ENCODE measurements at regions not wholly inside any gene's neighbourhood (a gene's known extent, or its start where the extent isn't known, plus 50 kb on each side); places are given as distances from the start of the nearest gene placed in this dataset.

DNA sequence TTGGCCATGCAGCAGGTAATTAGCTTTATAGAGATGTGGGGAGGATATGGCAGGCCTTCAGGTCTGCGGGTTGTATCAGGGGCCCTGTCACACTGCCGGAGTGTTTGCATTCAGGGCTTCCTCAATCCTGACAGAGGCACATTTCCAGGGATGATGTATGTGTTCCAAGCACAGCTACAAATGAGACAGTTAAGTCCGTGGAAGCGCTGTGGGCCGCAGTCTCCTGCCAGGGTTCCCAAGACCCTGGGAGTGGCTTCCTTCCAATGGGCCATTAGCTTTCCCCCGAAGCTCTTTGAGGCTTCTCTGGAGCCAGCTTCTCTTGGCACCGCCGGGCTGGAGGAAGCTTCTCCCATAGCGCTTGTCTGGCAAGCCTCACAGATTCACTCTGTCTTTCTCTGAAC lies 1524.7 kb upstream of the TMEM132C start:
- no peak for DNase-seq

DNA sequence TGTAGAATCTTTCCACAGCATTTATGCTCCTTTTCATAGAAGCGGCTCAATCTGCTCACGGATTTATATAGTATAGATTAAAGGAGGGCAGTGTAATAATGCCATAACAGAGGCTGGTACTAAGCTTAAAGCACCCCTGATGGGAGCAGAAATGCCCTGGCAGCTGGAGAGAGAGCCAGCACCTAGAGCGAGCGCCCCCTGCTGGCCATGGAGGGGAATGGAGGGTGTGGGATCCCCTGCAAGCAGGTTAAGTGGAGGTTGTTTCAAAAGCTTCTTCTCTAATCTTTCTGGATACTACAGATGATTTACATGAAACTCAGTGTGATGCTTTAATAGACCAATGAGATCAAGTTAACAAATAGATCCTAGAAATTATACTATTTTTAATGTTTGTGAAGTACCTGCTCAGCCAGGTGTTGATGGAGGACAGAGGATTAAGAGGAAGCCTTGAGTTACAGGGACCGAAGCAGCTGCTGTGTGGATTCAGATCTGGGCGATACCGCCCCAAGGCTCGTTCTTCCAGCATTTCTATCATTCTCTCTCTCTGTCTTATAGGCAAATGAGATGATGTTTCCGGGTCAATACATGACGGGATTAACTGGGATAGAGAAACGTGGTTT lies 1519.3 kb upstream of the TMEM132C start:
- peak; percentile 29 for DNase-seq

DNA sequence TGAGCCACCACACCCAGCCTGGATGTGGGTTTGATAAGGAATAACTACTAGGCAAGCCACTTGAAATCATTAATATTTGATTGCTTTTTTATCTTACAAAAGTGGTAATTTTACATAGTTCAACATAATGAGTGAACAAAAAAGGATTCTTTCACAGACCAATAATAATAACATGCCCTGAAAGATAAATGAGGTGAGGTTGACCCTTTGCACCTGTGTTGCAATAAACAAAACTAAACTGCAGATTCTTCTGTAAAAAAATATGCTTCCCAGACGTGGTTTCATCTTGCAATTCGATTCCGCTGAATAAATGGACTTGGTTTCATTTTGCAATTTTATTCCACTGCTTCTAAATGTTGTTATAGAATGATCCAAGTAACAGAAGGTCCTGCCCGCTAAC lies 1514.9 kb upstream of the TMEM132C start:
- no peak for DNase-seq

DNA sequence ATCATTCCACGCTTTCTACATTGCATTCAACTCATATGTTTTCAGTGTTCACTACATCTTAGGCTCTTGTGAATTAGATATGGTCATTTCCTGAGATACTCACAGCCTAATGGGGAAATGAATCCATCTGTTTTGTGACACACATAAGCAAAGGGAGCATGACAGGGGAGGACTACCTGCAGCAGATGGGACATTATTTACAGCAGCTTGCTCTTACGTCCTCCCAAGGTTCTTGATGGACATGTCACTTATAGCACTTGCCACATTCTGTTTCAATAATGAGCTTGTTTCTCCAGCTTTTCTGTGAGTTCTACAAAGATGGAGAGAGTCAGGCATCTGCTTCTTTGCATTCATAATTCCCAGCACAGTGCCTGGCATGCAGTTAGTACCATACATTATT lies 1509.6 kb upstream of the TMEM132C start:
- DNase-seq: no peak

DNA sequence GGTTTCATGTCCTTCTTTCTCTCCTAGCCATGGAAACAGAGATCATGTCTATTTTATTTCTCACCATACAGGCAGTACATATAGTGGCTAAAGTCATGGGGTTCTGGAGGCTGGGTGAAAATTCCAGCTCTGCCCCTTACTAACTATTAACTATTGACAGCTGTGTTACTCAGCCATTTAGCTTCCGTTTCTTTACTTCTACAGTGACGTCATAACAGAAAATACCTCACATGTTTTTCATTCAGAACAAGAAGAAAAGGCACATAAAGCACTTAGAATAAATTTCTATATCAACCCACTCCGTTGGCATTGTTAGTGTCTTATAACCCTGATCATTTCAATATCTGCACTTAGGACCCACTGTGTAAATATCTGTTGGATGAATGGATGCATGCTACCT lies 1506.9 kb upstream of the TMEM132C start:
- DNase-seq: no peak

DNA sequence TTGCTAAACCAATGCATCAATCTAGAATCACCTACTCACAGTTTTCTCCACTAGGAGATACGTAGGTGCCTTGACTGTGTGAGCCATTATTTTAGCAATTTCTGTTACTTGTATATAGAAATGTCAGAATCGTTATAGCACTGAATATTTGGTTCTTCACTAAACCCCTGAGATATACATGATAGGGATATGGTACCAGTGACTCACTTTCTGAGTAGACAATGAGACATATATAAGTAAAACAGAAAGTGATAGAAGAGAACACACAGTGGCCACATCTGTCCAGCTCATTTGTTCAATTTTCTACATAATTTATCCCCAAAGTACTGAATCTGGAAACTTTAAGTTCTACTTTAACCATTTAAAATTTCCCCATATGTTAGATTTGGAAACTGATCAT lies 1505.5 kb upstream of the TMEM132C start:
- DNase-seq: no peak

DNA sequence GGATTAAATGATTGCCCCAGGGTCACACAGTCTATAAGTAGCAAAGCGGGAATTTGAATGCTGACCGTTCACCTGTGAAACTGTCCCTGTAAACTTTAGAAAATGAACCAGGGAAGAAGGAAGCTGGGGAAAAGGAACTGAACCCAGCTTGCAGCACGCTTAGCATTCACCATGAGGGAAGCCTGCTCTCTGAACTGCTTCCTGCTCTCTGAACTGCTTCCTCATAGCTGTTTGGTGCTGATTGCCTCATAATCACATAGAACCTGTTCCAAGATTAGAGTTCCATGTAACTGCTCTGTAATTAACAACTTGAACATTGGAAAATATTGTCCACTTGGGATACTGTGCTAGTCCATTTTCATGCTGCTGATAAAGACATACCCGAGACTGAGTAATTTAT lies 1504.8 kb upstream of the TMEM132C start:
- DNase-seq: no peak

DNA sequence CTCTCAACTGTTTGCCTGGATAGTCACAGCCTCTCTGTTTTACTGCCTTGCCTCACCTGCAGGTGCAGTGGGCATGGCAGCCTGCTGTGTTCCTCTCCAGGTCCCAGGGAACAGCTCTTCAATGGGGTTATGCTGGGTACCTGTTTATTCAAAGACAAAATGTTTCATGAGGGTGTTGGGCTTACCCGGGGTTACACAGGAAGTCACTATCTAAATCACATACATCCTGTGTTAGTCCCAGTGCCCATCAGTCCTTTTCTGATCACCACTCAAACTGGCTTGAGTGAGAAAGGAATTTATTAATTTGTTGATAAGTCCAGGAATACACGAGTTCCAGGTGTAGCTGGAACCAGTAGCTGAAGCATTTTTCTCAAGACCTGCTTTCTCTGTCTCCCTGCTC lies 1503.6 kb upstream of the TMEM132C start:
- no peak for DNase-seq

DNA sequence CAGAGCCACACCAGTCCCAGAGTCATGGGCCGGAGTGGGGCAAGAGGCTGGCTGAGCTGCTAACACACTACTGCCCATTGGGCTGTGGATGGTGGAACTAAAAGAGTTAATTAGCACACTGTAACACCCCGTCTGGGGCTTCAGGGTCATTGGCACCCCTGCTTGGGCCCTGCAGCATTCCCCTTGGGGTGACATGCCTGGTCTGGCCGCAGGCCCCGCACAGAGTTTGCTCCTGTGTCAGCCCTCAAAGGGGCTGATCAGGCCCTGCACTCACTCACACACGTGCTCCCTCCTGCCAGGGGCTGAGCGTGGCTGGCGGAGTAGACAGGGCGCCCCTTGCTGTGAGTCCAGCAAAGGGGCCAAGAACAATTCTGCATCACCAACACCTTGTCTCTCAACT lies 1499.6 kb upstream of the TMEM132C start:
- no peak for DNase-seq

DNA sequence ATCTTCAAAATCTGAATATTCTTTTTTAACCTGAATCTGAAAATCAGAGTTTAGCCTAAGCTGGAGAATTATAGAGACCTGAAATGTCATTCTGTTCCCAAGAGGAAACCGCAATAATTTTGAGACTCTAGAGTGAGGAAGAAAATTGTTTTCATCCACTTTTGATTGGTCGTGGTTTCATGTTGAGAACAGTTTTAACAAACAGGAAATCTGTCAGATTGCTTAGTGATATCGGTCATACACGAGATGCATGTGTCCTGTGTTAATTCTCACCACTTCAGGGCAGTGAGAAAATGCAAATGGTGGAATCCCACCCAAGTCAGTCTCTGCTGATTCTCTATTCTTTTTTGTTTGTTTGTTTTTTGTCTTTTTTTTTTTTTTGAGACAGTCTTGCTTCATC lies 1498.5 kb upstream of the TMEM132C start:
- no peak for DNase-seq

DNA sequence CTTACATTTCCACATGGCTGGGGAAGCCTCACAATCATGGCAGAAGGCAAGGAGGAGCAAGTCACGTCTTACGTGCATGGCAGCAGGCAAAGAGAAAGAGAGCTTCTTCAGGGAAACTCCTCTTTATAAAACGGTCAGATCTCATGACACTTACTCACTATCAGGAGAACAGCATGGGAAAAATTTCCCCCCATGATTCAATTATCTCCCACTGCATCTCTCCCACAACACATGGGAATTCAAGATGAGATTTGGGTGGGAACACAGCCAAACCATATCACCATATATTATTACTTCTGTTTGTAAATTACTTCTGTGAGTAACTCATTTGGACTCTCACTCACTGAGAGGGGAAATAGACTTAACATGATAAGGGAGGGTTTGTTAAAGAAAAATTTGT lies 1496.8 kb upstream of the TMEM132C start:
- no peak for DNase-seq

DNA sequence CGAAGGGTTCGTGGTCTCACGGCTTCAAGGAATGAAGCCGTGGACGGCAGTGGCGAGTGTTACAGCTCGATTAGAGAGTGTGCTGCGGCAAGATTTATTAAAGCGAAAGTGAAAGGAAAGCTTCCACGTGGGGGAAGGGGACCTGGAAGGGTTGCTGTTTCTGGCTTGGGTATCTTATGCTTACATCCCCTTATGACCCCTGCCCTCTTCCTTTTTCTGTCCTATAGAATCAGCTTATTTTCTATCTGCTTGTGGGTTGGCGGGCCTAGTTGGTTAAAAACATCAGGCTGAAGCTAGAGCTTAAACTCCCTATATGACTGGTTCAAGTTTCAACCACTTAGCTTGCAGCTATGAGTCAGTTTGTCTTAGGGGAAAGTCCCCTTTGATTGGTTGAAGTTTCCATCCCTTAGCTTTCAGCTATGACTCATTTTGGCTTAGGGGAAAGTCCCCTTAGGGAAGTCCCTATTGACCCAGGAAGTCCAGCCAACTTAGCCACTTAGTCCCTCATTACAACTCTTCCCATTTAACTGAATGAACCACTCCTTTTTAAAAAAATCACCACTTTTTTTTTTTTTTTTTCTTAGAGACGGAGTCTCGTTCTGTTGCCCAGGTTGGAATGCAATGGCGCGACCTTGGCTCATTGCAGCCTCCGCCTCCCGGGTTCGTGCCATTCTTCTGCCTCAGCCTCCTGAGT lies 1494.7 kb upstream of the TMEM132C start:
- DNase-seq: no peak

DNA sequence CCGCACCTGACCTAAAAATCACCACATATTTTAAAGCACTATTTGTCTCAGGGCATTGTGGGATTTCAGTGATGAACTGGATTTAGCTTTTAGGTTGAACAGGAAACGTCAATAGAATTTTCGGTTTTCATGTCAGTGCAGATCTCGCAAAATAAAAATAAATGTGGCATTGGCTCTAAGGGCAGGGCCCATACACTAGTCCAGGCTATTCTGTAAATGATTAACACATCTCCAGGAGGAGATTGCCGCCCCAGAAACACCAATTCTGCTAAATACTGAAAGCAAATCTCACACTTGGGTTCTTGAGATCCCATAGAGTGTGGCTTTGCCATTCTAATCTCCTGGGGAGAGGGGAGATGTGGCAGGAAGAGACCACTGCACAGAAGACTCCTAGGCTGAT lies 1494.0 kb upstream of the TMEM132C start:
- no peak for DNase-seq

DNA sequence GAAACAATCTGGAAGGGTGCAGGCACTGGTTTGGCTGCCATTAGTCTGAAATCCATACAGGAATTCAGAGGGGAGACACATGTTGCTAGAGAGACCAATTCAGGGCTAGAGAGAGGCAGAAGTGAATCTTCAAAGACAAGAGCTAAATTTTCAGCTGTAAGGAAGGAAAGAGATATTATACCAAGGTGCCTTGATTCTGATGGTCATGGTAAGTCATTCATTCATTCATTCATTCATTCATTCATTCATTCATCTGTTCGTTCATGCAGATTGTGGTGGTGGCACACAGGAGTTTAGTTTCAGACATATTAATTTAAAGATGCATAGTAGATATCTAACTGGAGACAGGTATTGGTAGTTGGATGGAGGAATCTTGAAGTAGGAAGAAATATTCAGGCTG lies 1493.5 kb upstream of the TMEM132C start:
- DNase-seq: no peak

DNA sequence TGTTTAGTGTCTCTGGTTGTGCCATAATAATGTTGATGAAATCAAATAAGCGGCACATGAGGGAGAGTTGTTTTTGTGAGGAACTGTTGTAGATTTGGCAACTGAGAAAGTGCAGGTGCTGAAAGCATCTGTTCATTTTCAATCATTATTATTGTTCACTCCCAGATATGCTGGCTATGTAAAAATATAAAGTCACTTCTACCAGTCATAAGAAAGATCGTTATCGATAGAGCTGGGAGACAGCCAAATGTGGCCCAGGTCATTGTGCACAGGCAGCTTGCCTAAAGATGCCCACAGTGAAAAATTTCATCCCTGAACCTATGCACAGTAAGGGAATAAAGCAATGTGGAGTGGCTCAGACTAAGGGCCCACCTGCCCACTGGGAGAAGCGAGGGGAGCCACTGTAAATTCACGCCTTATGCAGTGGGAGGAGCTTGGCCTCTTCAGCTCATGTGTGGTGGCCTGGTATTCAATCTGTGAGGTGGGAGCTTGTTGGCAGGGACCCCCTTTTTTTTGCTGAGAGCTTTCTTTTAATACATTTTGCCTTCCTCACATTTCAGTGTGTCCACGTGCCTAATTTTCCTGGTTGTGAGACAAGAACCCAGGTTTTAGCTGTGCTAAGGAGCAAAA lies 1490.8 kb upstream of the TMEM132C start:
- DNase-seq: no peak

DNA sequence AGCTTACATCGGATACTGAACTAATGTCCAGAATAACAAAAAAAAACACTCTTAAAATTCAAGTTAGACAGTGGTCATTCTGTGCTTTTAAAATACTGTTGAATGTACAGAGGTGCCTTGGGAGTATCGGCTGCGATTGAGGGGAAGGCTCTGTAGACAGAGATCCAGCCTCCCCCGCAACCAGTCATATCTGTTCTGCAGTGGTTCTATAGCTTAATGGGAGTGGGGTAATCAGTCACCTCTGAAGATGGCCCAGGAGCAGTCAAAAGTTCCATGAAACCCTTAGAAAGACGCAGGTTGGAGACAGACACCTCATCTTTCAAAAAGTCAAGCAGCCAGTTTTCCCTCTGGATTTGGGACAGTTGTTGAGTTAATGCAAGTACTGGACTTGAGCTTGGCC lies 1486.6 kb upstream of the TMEM132C start:
- DNase-seq: no peak

DNA sequence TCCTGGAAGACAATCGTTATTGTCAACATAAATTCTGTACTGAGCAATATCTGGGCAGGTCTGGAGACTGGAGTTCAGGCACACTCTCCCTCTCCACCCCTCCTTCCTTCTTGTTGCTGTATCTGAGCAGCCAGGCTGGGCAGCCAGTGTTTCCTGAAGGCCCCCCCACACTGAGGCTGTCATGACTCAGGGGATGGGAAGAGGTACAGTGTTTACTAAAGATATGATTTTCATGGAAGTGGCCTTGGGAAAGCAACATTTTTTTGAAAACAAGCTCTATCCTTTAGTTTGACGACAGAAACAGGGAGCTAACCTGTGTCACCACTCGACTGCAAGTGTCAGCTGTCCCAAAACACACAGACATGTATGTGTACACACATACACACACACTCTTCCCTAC lies 1485.4 kb upstream of the TMEM132C start:
- no peak for DNase-seq

DNA sequence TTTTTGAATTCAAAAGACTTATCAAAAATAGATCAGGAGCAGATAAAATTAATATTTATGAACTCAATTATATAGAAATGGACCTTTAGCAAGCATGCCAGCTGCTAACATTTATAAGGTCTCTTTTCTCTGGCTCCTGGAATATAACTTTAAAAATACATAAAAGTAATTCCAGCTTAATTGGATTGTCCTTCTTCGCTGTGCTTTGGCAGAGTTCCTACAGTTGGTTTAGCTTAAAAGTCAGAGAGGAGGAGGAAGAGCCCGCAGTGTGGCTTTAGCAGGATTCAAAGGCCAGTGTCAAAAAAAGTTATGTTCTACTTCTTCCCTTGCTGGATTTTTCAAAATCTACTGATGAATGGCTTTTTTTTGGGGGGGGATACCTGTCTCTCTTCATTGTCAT lies 1484.9 kb upstream of the TMEM132C start:
- DNase-seq: no peak

DNA sequence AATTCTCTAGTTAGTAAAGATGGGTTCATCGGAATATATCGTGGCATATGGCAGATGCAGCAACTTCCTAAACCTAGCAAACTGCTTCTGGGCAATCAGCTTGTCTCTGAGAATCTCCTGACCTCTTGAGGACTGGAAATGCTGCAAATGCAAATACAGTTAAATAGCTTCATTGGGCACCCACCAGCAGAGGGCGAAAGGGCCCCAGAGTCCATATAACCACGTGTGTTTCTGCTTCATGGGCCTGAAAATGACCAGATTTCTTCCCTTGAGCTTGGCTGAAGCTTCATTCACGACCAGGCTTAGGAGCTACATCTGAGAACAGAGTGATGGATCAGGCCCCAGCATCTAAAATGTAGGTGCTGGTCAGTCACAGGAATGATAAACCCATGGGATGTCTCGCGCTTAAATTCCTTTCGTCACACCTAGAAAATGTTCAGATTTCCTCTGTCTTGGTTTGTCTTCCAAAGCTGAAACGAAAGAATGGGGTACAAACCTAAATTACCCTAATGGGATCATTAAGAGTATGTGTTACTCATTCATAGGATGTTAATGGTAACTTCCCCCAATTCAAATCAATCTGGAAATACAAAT lies 1482.5 kb upstream of the TMEM132C start:
- DNase-seq: peak; percentile 23

DNA sequence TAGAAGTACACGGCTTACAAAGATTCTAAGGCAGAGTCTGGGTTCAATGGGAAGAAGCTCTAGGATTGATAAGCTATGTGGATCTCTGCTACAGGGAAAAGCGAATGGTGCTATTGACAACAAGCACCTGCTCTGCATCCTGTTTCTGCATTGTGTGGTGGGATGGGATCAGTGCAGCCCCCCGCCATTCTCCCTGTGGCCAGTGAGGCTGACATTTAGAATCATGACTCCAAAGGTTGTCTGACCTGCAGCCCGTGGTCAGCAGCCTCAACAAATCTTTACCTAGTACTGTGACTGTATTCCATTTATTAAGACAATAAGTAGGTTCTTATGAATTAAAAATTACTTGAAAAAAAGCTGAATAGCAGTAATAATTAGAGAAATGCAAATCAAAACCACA lies 1477.0 kb upstream of the TMEM132C start:
- DNase-seq: no peak

DNA sequence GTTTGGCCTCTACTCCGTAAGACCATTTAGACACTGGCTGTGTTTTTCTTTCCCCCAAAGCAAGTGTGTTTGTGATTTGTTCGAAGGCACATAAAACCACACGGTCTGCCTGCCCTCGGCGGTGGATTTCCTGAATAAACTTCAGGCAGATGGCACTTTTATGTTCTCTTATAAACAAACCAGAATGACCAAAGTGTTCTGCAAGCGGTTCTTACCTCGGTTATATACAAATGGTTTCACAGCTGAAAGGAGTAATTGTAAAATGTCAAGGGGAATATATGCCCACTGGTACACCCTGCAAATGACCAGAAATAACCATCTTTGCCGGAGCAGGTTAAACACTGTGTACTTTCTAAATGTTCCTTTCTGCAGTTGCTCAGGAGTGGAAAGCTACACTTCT lies 1475.8 kb upstream of the TMEM132C start:
- DNase-seq: no peak

DNA sequence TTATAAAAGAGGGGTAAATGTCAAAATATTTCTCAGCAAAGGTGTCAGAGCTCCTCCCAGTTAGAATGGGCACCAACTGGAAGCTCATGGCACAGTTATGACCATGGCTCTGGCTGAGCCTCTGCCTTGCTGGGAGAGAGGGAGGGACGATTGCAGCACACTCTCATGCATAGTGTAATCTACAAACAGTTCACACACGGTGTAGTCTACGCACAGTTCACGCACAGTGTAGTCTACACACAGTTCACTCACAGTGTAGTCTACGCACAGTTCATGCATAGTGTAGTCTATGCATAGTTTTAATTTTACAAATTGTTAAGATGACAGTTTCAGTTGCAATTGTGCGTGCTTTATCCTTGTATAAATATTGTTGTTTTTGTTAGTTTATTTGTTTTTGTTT lies 1474.6 kb upstream of the TMEM132C start:
- no peak for DNase-seq

DNA sequence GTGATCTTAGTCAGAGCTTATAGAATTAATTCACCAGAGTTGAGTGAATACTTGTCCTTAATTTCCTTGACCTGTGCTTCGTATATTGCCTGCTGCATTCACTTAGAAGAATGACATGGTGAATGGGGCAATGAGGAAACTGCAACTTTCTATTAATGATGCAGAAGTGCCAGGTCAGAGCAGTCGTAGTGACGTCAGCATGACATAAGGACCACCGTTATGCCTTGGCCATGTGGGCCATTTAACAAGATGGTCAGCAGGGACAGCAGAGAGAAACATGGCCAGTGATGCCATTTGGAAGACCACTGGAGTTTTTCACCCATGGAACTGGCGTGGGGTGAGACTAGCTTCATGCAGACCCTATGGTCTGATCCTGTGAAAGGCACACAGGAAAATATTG lies 1469.4 kb upstream of the TMEM132C start:
- DNase-seq: no peak

DNA sequence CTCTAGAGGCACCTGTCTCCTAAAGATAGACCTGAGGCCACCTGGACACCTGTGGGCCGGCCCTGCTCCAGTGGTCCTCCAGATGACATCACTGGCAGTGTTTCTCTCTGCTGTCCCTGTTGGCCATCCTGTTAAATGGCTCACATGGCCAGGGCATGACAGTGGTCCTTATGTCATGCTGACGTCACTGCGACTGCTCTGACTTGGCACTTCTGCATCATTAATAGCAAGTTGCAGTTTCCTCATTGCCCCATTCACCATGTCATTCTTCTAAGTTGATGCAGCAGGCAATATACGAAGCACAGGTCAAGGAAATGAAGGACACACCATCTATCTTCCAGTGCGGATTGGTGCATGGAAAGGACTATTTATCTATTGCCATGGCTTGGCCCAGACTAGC lies 1468.5 kb upstream of the TMEM132C start:
- DNase-seq: no peak

Data from COR-L47 (cell line).